ENCODE measurements at regions not wholly inside any gene's neighbourhood (a gene's known extent, or its start where the extent isn't known, plus 50 kb on each side); places are given as distances from the start of the nearest gene placed in this dataset.

GRCh38 chr11:134578807-134579723, 167.0 kb upstream of the B3GAT1 start:
- no peak for DNase-seq (ENCODE audit: low spot score)

GRCh38 chr11:134577751-134578395, 165.8 kb upstream of the B3GAT1 start:
- no peak for DNase-seq (ENCODE audit: low spot score)

DNA sequence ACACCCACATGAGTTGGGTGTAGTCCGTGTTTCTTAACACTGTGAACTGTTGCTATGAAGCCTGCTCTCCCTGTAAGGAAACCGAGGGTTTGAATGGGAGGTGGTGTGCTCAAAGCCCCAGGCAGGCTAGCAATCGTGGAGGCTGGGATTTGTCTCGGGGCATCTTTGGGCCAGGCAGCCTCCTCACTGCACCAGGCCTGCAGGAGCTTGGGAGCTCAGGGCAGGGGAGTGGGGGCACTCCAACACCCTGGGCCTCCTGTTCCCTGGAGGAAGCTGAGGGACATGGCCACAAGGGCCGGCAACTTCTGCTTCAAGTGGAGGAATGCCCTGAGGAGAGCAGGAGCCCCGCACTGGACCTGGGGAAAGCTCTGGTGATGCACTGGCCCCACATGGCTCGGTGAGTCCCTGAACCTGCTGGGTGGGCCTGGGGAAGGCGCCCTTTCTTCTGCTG, 164.7 kb upstream of the B3GAT1 start:
- no peak for DNase-seq (ENCODE audit: low spot score)

DNA sequence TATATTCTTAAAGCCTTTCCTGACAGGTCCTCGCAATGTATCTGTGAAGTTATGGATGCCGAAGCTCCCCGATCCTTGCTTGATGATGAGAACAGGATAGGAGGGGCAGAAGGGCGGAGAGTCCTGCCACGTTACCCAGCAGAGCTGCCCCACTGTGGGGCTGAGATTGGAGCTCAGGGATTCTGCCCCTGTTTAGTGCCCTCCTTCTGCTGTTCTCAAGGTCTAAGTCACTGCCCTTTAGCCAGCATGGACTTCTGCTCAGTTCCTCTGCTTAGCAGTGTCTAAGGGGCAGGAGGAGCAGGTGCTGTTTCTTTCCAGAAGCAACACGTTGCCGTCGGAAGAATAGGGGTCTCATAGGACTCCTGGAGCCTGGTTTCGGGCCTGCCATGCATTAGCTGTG, 164.2 kb upstream of the B3GAT1 start:
- DNase-seq (ENCODE audit: low spot score), result no peak

DNA sequence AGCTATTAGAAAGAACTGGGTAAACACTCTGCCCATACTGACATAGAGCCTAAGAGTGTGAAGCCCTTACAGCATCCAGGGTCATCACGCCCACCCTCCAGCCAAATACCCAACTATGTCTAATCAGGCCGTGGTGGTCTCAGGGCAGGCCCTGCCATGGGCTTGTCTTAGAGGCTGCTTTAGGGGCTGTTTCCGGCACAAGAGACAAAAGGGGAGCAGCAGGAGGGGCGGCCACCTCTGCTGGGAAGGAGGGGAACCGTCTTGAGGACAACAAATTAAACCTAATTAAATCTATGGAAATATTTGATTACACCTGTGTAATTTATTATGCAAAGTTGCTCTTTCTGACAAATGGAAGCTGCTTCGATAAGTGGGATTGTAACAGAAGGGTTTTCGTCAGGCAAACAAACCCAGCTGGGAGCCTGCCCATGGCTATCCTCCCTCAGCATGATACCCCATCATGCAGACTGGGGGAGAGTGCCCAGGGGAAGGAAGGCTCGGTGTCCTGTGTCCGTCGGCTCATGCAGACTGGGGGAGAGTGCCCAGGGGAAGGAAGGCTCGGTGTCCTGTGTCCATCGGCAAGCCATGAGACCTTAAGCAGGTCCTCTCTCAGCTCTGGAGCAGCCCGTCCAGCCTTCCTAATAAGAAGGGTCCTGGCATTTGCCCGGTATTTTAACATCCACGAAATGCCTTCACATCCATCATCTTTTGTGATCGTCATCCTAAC, 163.6 kb upstream of the B3GAT1 start:
- no peak for DNase-seq (ENCODE audit: low spot score)

DNA sequence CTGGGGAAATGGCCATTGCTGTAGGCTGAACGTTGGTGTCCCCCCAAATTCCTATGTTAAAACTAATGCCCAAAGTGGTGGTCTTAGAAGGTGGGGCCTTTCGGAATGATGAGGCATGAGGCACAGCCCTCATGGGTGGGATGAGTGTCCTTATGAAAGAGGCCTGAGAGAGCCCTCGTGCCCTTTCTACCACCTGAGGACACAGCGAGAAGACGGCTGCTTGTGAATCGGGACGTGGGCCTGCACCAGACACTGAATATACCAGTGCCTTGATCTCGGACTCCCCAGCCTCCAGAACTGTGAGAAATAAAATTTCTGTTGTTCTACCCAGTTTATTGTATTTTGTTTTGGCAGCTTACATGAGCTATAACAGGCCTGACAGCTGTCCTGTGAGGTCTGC, 162.9 kb upstream of the B3GAT1 start:
- no peak for DNase-seq (ENCODE audit: low spot score)

DNA sequence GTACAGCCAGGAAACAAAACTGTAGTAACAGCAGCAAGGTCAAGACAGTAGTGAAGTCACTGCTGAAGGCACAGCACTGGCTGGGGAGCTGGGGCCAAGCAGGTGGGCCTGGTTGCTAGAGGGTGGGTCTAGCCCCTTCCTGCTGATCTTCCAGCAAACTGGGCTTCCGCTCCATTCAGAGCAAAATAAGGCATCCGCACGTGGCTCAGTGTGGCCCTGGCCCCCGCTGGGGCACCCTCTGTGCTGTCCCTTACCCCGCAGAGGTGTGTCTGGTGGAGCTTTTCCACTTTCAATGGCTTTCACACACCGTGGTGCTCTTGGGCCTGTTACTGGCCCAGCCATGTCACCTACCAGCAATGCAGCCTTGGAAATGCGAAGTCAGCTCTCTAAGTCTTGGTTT, 162.4 kb upstream of the B3GAT1 start:
- no peak for DNase-seq (ENCODE audit: low spot score)

GRCh38 chr11:134573857-134574256, 161.8 kb upstream of the B3GAT1 start:
- DNase-seq (ENCODE audit: low spot score), result no peak

DNA sequence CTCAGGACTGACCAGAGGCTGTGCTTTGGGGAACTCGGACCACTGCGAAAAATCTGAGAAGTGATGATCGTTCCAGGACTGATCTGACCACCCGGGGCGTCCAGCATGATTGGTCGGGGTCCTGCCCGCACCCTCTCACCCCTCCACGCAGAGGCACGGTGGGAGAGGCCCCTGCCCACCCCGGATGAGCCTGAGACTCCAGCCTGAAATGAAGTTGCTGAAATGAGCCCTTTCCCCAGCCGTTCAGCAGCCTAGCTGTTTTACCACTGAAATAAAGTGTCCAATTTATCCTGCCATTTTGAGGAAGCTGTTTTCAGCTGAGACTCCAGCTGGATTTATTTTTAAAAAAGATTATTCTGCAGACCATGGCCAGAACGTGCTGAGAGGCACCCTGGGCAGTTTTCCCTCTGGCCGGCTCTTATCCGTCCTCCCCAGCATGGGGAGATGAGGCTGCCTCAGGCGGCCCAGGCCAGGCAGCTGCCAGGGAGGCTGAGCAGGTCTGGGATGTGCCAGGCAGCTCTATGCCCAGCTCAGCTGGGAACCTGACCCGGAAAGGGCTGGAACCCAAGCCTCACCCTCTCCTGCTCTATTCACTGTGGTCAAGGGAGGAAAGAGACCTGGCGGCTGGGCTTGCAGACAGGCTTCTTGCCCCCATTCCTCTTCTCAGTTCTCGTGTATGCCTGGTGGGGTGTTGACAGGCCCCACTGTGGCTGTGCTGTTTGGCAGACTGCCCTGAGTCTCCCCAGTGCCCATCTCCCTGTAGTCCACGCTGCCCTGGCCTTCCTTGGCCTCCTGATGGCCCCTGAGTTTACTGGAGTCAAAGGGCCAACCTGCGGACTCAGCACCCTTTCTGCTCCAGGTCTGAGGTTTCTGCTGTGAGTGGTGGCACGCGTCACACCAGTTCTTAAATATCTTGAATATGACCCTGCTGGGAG, 161.0 kb upstream of the B3GAT1 start:
- no peak for DNase-seq (ENCODE audit: low spot score)

GRCh38 chr11:134571301-134571700, 159.3 kb upstream of the B3GAT1 start:
- no peak for DNase-seq (ENCODE audit: low spot score)

DNA sequence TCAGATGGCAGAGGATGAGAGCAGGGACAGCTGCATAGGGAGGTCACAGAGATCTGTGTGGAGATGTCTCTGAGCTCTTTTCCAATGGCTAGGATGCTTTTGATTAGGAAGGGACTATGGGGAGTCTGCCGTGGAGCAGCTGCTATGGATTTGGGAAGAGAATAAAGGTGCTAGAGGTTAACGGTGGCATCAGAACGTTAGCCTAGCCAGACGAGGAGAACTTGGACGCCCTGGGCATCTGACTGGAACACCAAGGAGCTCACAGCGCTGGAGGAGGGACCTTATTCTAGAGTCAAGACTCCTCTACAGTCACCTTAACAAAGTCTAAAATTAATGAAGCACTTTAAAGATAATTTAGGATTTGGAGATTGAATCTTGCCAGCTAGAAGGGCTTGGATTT, 157.2 kb upstream of the B3GAT1 start:
- no peak for DNase-seq (ENCODE audit: low spot score)

GRCh38 chr11:134566311-134566710, 154.3 kb upstream of the B3GAT1 start:
- DNase-seq (ENCODE audit: low spot score), result no peak

DNA sequence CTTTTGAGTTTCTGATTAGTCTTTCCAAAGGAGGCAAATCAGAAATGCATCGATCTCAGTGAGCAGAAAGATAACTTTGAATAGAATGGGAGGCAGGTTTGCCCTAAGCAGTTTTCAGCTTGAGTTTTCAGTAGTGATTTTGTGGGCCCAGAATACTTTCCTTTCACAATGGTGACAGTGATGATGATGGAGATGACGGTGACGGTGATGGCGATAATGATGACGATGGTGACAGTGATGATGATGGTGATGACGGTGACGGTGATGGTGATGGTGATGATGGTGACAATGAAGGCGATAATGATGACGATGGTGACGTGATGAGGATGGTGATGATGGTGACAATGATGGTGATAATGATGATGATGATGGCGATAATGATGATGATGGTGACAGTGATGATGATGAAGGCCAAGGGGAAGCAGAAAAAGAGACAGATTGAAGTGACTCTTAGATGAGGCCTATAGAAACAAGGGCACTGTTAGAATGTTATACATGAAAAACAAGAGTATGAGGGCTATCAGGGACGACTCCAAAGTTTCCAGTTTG, 153.4 kb upstream of the B3GAT1 start:
- no peak for DNase-seq (ENCODE audit: low spot score)

DNA sequence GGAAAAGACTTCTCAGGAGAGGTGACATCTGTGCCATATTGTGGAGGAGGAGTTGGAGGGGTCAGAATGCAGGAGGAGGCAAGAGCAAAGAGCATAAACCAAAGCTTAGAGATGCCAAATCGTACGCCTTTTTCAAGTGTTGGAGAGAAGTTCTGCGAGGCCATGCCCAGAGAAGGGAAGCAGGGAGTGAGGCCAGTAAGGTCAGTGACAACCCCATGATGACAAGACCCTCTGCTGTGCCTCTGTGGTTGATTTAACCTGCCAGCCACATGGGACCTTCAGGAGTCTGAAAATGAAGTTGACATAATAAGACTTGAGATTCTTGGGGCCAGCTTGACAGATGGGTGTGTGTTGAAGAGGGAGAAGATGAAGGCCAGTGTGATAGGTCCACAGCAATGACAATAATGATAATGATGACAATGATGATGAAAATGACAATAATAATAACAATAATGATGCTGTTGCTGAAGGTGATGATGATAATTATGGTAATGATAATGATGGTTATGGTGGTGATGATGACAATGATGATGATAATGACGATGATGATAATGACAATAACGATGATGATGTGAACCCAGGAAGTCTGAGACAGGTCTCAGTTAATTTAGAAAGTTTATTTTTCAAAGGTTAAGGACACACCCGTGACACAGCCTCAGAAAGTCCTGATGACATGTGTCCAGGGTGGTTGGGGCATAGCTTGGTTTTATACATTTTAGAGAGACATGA, 152.6 kb upstream of the B3GAT1 start:
- no peak for DNase-seq (ENCODE audit: low spot score)

- no peak for DNase-seq (ENCODE audit: low spot score)
Measured at GRCh38 chr11:134562941-134563471, 151.0 kb upstream of the B3GAT1 start.

GRCh38 chr11:134562196-134562595, 150.2 kb upstream of the B3GAT1 start:
- DNase-seq (ENCODE audit: low spot score), result no peak

GRCh38 chr11:134561331-134561720, 149.3 kb upstream of the B3GAT1 start:
- no peak for DNase-seq (ENCODE audit: low spot score)

GRCh38 chr11:134560566-134561330, 148.7 kb upstream of the B3GAT1 start:
- DNase-seq (ENCODE audit: low spot score), result no peak

GRCh38 chr11:134560066-134560465, 148.0 kb upstream of the B3GAT1 start:
- no peak for DNase-seq (ENCODE audit: low spot score)
